PC-3 (cell line): ENCODE measurements at regions not wholly inside any gene's neighbourhood (a gene's known extent, or its start where the extent isn't known, plus 50 kb on each side); places are given as distances from the start of the nearest gene placed in this dataset.

Experiments
- ATAC-seq: fragments of 200-7000 bp; cut with Tn5 transposase; 2 replicates; pipeline ENCODE4 v1.9.1; 2020; ENCODE audit warnings: mild to moderate bottlenecking, moderate library complexity
- BruUV-seq: library from RNA; stranded (reverse); fragments of 400-500 nt; replicated peaks from 2 replicates; lab custom pipeline; 2021; lab: Mats Ljungman, UMichigan
- CTCF ChIA-PET: fragments of 300-600 bp; sonication (Branson Sonifier 250); formaldehyde crosslinking; loops from one replicate; lab custom pipeline; 2022; ENCODE audit warnings: antibody characterized with exemption; lab: Charles Lee
- POLR2A ChIA-PET: fragments of 300-600 bp; sonication (Branson Sonifier 250); formaldehyde crosslinking; loops from one replicate; lab custom pipeline; 2022; ENCODE audit warnings: antibody characterized with exemption; ENCODE audit not compliant: unreplicated experiment; lab: Charles Lee
- DNase-seq: peaks from one replicate; pipeline ENCODE4 v3.0.0-alpha.2; 2015
- H2AFZ ChIP-seq: fragments of 300-600 bp; sonication (generic); 2 replicates; pipeline ENCODE4 v1.6.0; 2016; ENCODE audit warnings: antibody characterized with exemption, low read length
- H3F3A ChIP-seq: fragments of 300-600 bp; sonication (generic); one replicate; pipeline ENCODE4 v1.6.0; 2017; ENCODE audit warnings: antibody characterized with exemption, low read length, control low read depth, mild to moderate bottlenecking; ENCODE audit not compliant: unreplicated experiment
- H3K27ac ChIP-seq: fragments of 300-600 bp; sonication (generic); 2 replicates; pipeline ENCODE4 v1.5.1; 2016; ENCODE audit warnings: mild to moderate bottlenecking, low read length
- H3K27me3 ChIP-seq: fragments of 300-600 bp; sonication (generic); 2 replicates; pipeline ENCODE4 v1.6.1; 2016; ENCODE audit warnings: low read length, mixed read lengths
- H3K36me3 ChIP-seq: fragments of 300-600 bp; sonication (generic); 2 replicates; pipeline ENCODE4 v1.6.1; 2016; ENCODE audit warnings: low read depth, mixed run types, low read length, mixed read lengths
- H3K4me1 ChIP-seq: fragments of 300-600 bp; sonication (generic); 2 replicates; pipeline ENCODE4 v1.5.1; 2016; ENCODE audit warnings: low read length; ENCODE audit not compliant: insufficient read depth
- H3K4me2 ChIP-seq: fragments of 300-600 bp; sonication (generic); 2 replicates; pipeline ENCODE4 v1.6.0; 2016; ENCODE audit warnings: low read length
- H3K4me3 ChIP-seq: fragments of 300-600 bp; sonication (generic); 2 replicates; pipeline ENCODE4 v1.5.1; 2016; ENCODE audit warnings: mild to moderate bottlenecking, low read length, mixed read lengths
- H3K79me2 ChIP-seq: fragments of 300-600 bp; sonication (generic); 2 replicates; pipeline ENCODE4 v1.6.1; 2017; ENCODE audit warnings: low read length, mixed read lengths
- H3K9ac ChIP-seq: fragments of 300-600 bp; sonication (generic); 2 replicates; pipeline ENCODE4 v1.6.0; 2016; ENCODE audit warnings: mild to moderate bottlenecking, low read length
- H3K9me2 ChIP-seq: fragments of 300-600 bp; sonication (generic); replicated peaks from 2 replicates; pipeline ENCODE4 v1.6.1; 2016; ENCODE audit warnings: mixed run types, low read length, mixed read lengths
- H3K9me3 ChIP-seq: fragments of 300-600 bp; sonication (generic); 2 replicates; pipeline ENCODE4 v1.6.1; 2016; ENCODE audit warnings: low read length, mixed read lengths
- H4K20me1 ChIP-seq: fragments of 300-600 bp; sonication (generic); 2 replicates; pipeline ENCODE4 v1.6.1; 2016; ENCODE audit warnings: low read length, mixed read lengths
- EZH2 ChIP-seq: fragments of 300-600 bp; sonication (generic); IDR thresholded peaks from one replicate; pipeline ENCODE4 v1.6.1; 2017; ENCODE audit warnings: antibody characterized with exemption, mild to moderate bottlenecking, low read length; ENCODE audit not compliant: unreplicated experiment
- EZH2phosphoT487 ChIP-seq: fragments of 300-600 bp; sonication (generic); IDR thresholded peaks from 2 replicates; pipeline ENCODE4 v1.6.1; 2018; ENCODE audit warnings: mild to moderate bottlenecking, antibody characterized with exemption, low read length, borderline replicate concordance
- intact Hi-C: fragments of 100-400 bp; cut with micrococcal nuclease; formaldehyde crosslinking; loops from 2 replicates; pipeline ENCODE4 v1.9.0; 2023
- TF ChIP-seq, protein P1 (sequence below): fragments of 300-600 bp; sonication (generic); conservative IDR thresholded peaks from 2 replicates; pipeline ENCODE4 v1.5.1; 2017; ENCODE audit warnings: antibody characterized with exemption, low read depth, mild to moderate bottlenecking, low read length

DNA sequence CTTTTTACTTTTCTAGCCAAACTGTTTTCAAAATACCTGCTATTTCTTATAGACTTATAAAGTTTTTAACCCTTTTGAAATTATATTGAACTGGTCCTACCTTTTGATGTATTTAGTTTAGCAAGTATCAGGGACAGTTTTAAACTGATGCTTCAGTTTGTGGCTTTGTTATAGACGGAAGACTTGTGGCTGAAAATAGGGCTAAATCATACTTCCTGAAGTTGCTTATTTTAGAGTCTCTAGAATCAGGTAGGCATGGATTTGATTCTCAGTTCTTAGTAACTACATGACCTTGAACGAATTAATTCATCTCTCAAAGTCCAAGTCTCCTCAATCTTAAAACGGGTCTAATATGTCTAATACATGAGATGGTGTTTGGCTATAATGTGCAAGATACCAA lies 322.8 kb downstream of the RAP2B start:
- H3K9me2 ChIP-seq: no peaks in the 10 kb centered on the region
- no peak overlapping the region for H3K4me3 ChIP-seq
- ChIA-PET CTCF (no interaction called here), POLR2A (no interaction called here)
- H3F3A ChIP-seq: no peaks in the 10 kb centered on the region
- no peaks in the 10 kb centered on the region for H3K4me1 ChIP-seq
- H3K27me3 ChIP-seq: no peaks in the 10 kb centered on the region
- no peak overlapping the region for H3K9ac ChIP-seq
- no peak overlapping the region for H3K4me2 ChIP-seq
- ATAC-seq: no peak
- H3K9me3 ChIP-seq: no peaks in the 10 kb centered on the region
- H2AFZ ChIP-seq: no peak overlapping the region
- no peaks in the 10 kb centered on the region for H3K79me2 ChIP-seq
- H3K36me3 ChIP-seq: no peaks in the 10 kb centered on the region
- no TSS peak for BruUV-seq
- intact Hi-C loops: no loop called here
- H4K20me1 ChIP-seq: no peaks in the 10 kb centered on the region
- TF ChIP-seq, protein P1, sequence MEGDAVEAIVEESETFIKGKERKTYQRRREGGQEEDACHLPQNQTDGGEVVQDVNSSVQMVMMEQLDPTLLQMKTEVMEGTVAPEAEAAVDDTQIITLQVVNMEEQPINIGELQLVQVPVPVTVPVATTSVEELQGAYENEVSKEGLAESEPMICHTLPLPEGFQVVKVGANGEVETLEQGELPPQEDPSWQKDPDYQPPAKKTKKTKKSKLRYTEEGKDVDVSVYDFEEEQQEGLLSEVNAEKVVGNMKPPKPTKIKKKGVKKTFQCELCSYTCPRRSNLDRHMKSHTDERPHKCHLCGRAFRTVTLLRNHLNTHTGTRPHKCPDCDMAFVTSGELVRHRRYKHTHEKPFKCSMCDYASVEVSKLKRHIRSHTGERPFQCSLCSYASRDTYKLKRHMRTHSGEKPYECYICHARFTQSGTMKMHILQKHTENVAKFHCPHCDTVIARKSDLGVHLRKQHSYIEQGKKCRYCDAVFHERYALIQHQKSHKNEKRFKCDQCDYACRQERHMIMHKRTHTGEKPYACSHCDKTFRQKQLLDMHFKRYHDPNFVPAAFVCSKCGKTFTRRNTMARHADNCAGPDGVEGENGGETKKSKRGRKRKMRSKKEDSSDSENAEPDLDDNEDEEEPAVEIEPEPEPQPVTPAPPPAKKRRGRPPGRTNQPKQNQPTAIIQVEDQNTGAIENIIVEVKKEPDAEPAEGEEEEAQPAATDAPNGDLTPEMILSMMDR: no peak
- TF ChIP-seq EZH2 (no peak), EZH2phosphoT487 (no peak)
- no peak overlapping the region for H3K27ac ChIP-seq
- no peak for DNase-seq

DNA sequence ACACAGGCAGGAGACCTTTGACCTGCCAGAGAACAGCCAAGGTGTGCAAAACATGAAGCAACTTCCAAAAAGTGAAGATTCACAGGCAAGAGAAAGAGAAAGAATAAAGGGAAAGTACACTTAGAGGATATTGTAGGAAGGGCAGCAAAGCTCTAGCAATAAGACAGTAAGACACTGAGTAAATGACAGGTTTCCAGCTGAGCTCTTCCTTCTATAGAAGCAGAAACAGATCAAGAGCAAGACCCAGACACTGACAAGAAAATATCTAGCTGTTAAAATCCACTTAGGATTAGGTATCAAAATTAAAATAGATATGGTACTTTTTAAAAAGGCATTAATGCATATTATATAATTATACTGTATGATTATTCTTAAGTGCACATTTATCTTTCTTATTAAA lies 333.4 kb downstream of the RAP2B start:
- no peaks in the 10 kb centered on the region for H3K4me1 ChIP-seq
- no TSS peak for BruUV-seq
- no peaks in the 10 kb centered on the region for H3F3A ChIP-seq
- no peaks in the 10 kb centered on the region for H4K20me1 ChIP-seq
- H3K9ac ChIP-seq: no peak overlapping the region
- no peak for ATAC-seq
- H3K36me3 ChIP-seq: no peaks in the 10 kb centered on the region
- no peaks in the 10 kb centered on the region for H3K27me3 ChIP-seq
- H3K27ac ChIP-seq: no peak overlapping the region
- intact Hi-C loops: no loop called here
- ChIA-PET POLR2A (no interaction called here), CTCF (no interaction called here)
- H3K4me2 ChIP-seq: no peak overlapping the region
- no peak for TF ChIP-seq EZH2
- no peak for TF ChIP-seq EZH2phosphoT487
- TF ChIP-seq, protein P1: no peak
- DNase-seq: no peak
- no peaks in the 10 kb centered on the region for H3K9me3 ChIP-seq
- no peak overlapping the region for H2AFZ ChIP-seq
- H3K79me2 ChIP-seq: no peaks in the 10 kb centered on the region
- H3K4me3 ChIP-seq: no peak overlapping the region
- H3K9me2 ChIP-seq: no peaks in the 10 kb centered on the region

DNA sequence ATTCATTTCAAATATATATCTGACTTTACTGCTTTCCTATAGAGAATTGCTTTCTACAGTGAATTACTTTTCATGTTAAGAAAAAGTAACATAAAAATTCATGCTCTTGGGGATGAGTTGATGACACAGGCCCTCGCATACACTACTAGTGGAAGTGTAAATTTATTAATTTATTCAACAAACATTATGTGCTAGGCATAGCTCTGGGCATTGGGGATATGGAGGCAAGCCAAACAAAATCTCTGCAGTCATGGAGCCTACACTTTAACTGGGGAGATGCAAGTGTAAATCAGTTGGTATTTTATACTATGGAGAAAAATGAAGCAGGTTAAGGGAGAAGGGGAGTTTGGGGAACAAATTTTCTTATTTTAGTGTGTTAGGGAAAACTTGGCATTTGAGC lies 340.7 kb downstream of the RAP2B start:
- BruUV-seq: no TSS peak
- Histone ChIP-seq H3K27me3 (no peaks in the 10 kb centered on the region), H3K36me3 (no peaks in the 10 kb centered on the region), H3K9ac (no peak overlapping the region), H3K4me1 (no peaks in the 10 kb centered on the region), H3K4me2 (no peak overlapping the region), H4K20me1 (no peaks in the 10 kb centered on the region), H3K9me2 (no peaks in the 10 kb centered on the region), H3K4me3 (no peak overlapping the region), H2AFZ (no peak overlapping the region), H3K9me3 (no peaks in the 10 kb centered on the region), H3K79me2 (no peaks in the 10 kb centered on the region), H3F3A (no peaks in the 10 kb centered on the region), H3K27ac (no peak overlapping the region)
- ATAC-seq (no peak), DNase-seq (no peak)
- TF ChIP-seq, protein P1: no peak
- TF ChIP-seq EZH2phosphoT487 (no peak), EZH2 (no peak)
- POLR2A ChIA-PET: no interaction called here
- intact Hi-C loops: no loop called here
- CTCF ChIA-PET: no interaction called here
